ENCODE measurements at regions not wholly inside any gene's neighbourhood (a gene's known extent, or its start where the extent isn't known, plus 50 kb on each side); places are given as distances from the start of the nearest gene placed in this dataset.

DNA sequence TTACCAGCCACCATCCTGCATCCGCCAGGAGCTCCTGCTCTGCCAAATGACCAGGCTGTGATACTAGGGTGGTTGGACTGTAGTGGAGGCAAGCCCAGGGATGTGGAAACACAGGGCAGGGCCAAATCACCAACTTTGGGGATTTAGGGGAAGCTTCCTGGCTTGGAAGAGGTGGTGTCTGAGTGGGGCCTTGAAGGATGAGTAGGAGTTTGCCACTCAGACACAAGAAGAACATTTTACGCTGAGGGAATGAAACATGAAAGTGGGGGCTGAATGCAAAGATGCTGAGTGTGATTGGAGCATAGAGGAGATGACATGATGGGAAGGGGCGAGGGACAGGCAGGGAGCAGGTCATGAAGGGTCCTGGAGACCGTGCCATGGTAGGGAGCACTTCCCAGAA is 329.5 kb downstream of the RPS24 start:
- DNase-seq (ENCODE audit: low read depth in 2 of 2) = no peak

- no peak for DNase-seq (ENCODE audit: low read depth in 2 of 2)
These were observed 332.0 kb downstream of the RPS24 start for GRCh38 chr10:78365694-78366093.

DNA sequence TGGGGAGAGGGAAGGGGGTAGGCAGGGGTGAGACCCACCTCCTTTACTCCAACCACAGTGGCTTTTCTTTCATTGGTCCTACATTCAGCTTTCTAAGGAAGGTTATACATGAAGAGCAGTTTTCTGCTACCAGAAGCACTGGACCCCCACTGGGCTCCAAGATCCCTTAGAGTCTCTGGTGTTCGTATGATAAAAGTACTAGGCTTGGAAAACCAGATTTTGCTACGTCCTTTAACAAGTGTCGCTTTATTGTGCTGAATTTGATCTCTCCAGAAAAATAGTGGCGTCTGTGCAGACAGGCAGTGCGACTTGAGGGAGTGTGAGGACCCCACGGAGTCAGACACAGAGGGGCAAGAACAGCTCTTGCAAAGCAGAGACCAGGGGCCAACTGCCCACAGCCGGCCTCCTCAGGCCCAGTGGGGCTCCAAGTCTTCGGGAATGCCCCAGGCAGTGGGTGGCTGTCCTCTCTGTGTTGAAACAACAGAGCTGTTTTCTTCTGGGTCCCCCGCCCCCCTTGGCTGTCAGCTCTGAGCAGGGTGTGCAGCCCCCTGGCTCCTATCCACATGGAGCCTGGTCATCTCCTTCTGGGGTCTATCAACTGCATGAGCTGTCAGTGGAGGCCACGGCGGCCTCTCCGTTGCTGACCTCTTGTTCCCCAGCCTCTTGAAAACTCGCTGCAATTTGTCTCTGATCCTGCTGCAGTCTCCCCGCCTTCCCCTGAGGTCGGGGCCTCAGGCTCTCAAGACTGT is 333.2 kb downstream of the RPS24 start:
- no peak for DNase-seq (ENCODE audit: low read depth in 2 of 2)

DNA sequence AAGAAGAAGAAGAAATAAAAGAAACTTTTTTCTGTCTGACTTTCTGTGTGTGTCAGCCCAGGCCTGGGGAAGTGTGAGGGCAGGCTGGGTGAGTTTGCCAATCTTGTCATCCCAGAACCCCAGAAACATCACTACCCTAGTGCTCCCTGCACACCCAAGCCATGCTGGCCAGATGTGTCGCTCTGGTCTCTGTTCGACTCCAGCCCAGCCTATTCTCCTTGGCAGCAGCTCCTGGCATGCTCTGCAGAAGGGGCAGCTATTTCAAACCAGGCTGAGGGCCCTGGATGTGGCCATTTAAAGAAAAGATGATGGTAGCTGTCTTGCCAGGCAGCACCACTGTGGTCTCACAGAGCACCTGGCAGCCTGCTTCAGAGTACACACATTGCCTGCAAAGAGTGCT is 334.1 kb downstream of the RPS24 start:
- DNase-seq (ENCODE audit: low read depth in 2 of 2) = no peak

GRCh38 chr10:78371136-78371535 is 337.5 kb downstream of the RPS24 start:
- no peak for DNase-seq (ENCODE audit: low read depth in 2 of 2)

DNA sequence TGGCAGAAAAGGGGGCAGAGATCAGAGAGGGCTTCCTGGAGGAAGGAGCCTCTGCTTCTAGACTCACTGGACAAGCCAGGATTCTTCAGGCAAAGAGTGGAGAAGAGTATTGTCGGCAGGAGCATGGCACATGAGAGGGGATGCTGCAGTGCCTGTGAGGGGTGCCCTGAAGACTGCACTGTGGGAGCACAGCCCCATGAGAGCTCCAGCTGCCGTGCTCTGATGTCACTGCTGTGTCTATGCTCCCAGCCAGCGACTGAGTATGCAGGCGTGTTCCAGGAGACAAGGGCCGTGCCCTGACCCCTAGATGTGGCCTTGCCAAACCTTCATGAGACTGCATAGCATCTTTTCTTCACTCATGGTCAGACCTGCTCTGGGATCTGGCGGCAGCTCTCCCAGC is 339.1 kb downstream of the RPS24 start:
- DNase-seq (ENCODE audit: low read depth in 2 of 2) = no peak

- no peak for DNase-seq (ENCODE audit: low read depth in 2 of 2)
These were observed 340.8 kb downstream of the RPS24 start for GRCh38 chr10:78374331-78375028.

DNA sequence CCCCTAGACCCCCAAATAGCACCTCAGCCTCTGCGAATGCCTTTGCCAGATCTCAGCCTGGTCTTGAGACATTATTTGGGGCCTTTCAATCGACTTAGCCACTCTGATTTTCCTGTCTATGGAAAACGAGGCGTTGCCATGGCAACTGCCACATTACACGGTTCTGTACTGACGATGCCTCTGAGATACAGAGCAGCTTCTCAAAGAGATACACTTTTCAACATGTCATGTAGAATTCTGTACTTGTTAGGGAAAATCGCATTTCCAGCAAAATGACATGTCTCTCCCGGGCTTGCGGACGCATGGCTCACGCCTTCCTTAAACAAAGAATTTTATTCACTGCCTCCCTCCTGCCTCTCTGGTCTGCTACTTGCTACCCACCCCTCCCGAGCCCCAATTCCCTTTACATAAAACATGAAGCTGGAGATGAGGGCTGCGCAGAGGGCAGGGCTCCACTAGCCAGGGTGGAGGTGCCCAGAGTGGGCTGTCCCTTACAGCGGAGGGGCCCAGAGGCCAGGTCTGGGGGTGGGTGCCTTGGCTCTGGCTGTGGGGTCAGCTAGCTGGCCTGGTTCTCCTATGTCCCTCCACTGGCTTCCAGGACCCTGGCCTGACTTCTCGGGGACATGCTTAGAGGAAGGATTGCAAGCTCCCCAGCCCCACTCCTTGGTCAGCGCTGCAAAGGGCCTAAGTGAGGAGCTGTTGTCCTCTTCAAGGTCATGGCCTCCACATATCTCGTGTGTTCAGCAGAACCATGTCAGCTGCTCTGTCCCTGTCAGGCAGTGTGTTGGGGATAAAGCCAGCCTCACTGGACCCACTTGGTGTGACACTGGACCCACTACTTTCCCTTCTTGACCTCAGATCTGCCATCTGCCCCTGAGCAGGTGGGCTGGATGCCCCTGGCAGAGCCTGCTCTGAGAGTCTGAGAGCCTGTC is 342.5 kb downstream of the RPS24 start:
- DNase-seq (ENCODE audit: low read depth in 2 of 2) = no peak

- no peak for DNase-seq (ENCODE audit: low read depth in 2 of 2)
These were observed 343.7 kb downstream of the RPS24 start for GRCh38 chr10:78377356-78377755.

DNA sequence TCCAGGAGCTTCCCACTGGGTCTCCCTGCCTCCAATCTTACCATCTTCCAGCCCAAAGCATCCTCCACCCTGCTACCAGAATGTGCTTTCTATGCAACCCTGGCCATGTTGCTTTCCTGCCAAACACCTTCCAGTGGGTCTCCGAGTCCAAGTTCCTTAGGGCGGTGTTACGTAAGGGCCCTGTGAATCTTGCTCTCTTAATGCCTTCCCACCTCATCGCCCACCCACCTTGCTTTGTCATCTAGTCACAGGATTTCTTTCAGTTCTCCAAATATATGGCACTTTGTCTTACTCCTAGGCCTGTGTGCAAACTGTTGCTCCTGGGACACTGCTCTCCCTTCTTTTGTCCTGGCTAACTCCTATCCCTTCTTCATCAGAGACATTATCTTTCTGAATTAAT is 344.5 kb downstream of the RPS24 start:
- no peak for DNase-seq (ENCODE audit: low read depth in 2 of 2)

DNA sequence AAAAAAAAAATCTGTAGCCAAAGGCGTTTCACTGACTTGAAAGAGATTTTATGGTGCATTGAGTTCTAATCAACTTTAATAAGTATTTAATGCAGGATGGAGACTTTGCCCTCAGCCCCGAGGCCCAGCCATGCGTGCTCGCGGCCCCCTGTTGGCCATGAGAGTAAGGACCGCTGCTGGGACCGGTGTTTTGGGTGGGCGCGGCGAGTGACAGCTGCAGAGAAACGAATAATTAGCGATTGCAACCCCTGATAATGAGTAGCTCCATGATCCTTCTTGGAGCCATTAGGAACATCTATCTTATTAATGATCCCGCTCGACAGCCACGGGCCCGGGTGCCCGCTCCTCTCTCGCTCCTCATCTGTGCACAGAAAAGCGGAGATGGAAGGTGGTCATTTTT is 347.4 kb downstream of the RPS24 start:
- DNase-seq (ENCODE audit: low read depth in 2 of 2) = no peak

GRCh38 chr10:78382047-78382446 is 348.4 kb downstream of the RPS24 start:
- no peak for DNase-seq (ENCODE audit: low read depth in 2 of 2)

GRCh38 chr10:78382772-78383171 is 349.1 kb downstream of the RPS24 start:
- no peak for DNase-seq (ENCODE audit: low read depth in 2 of 2)

GRCh38 chr10:78383378-78384048 is 349.9 kb downstream of the RPS24 start:
- no peak for DNase-seq (ENCODE audit: low read depth in 2 of 2)

DNA sequence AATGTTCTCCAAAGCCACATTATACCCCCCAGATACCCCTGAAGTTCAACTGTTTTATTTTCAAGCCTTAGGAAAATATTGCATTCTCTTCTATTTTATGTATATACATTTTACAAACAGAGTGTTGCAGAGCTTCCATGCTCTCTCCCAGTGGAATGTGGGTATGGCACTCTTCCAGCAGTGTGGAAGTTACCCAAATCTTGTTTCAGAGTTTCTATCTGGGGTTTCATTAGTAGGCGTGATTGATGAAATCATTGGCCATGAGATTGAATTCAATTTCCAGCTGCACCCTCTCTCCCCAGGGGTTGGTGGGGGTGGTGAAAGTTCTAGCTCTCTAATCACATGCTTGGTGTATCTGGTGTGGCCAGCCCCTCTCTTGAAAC is 350.4 kb downstream of the RPS24 start:
- no peak for DNase-seq (ENCODE audit: low read depth in 2 of 2)

- no peak for DNase-seq (ENCODE audit: low read depth in 2 of 2)
These were observed 351.9 kb downstream of the RPS24 start for GRCh38 chr10:78385599-78385998.

GRCh38 chr10:78386509-78386908 is 352.8 kb downstream of the RPS24 start:
- DNase-seq (ENCODE audit: low read depth in 2 of 2) = no peak

GRCh38 chr10:78388331-78389050 is 354.8 kb downstream of the RPS24 start:
- no peak for DNase-seq (ENCODE audit: low read depth in 2 of 2)

GRCh38 chr10:78389419-78389818 is 355.8 kb downstream of the RPS24 start:
- DNase-seq (ENCODE audit: low read depth in 2 of 2) = no peak

- DNase-seq (ENCODE audit: low read depth in 2 of 2) = no peak
These were observed 356.4 kb downstream of the RPS24 start for GRCh38 chr10:78390051-78390450.

GRCh38 chr10:78390817-78391216 is 357.2 kb downstream of the RPS24 start:
- no peak for DNase-seq (ENCODE audit: low read depth in 2 of 2)

Measured in stimulated activated CD8-positive, alpha-beta memory T cell treated with anti-CD3 and anti-CD28 coated beads, Interleukin-2, amount 100 ng/mL, for 1 hour (primary cell).